ENCODE measurements at regions not wholly inside any gene's neighbourhood (a gene's known extent, or its start where the extent isn't known, plus 50 kb on each side); places are given as distances from the start of the nearest gene placed in this dataset.
"Not testable (repeated sequence)": the region's sequence is repeated elsewhere in the genome, so short reads cannot be mapped to it uniquely, and the experiment has no call there.

DNA sequence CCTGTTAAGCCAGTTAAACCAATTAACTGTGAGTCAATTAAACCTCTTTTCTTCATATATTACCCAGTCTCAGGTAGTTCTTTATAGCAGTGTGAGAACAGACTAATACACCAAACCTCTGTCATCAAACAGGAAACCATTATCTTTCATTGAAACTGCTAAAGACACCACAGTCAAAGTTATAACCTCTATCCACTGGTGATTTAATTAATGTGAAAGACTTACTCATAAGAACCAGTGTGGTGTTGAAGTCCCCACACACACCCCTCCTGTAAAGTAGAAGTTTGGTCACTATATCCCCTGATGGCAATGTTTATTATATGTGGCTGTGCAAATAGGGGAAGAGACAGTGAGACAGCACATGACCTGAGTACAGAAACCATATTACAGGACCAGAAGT, 228.1 kb downstream of the NEBL start:
- intact Hi-C loops (cut with DNase I) = no loop called here
- TF ChIP-seq, protein P1, sequence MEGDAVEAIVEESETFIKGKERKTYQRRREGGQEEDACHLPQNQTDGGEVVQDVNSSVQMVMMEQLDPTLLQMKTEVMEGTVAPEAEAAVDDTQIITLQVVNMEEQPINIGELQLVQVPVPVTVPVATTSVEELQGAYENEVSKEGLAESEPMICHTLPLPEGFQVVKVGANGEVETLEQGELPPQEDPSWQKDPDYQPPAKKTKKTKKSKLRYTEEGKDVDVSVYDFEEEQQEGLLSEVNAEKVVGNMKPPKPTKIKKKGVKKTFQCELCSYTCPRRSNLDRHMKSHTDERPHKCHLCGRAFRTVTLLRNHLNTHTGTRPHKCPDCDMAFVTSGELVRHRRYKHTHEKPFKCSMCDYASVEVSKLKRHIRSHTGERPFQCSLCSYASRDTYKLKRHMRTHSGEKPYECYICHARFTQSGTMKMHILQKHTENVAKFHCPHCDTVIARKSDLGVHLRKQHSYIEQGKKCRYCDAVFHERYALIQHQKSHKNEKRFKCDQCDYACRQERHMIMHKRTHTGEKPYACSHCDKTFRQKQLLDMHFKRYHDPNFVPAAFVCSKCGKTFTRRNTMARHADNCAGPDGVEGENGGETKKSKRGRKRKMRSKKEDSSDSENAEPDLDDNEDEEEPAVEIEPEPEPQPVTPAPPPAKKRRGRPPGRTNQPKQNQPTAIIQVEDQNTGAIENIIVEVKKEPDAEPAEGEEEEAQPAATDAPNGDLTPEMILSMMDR (IDR thresholded peaks at IDR 0.05) = no peak
- TF ChIP-seq POLR2A (IDR thresholded peaks at IDR 0.05) = no peak
- Histone ChIP-seq H3K4me3 (no peak overlapping the region), H3K27ac (no peak overlapping the region), H3K36me3 (no peaks in the 10 kb centered on the region), H3K27me3 (no peaks in the 10 kb centered on the region), H3K4me1 (no peaks in the 10 kb centered on the region), H3K9me3 (no peaks in the 10 kb centered on the region)
- DNase-seq (no peak), ATAC-seq (no peak)

DNA sequence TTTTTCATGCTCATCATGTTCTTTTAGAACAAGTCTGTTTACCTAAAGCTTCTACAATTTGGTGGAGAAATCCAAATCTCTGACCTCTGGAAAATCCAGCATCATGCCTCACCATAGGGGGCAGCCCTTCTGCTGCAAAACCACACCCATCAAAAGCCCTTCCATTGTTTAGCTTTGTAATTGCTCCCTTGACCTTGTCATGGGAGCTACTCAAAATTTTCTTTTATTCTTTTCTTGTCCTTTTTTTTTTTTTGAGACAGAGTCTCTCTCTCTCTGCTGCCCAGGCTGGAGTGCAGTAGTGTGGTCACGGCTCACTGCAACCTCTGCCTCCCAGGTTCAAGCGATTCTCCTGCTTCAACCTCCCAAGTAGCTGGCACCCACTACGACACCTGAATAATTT, 234.4 kb downstream of the NEBL start:
- no peak for ATAC-seq
- TF ChIP-seq, protein P1 (IDR thresholded peaks at IDR 0.05) = no peak
- no peak for TF ChIP-seq POLR2A (IDR thresholded peaks at IDR 0.05)
- no peaks in the 10 kb centered on the region for H3K36me3 ChIP-seq
- no peak for DNase-seq
- no peak overlapping the region for H3K4me3 ChIP-seq
- no peaks in the 10 kb centered on the region for H3K27me3 ChIP-seq
- H3K27ac ChIP-seq = no peak overlapping the region
- intact Hi-C loops (cut with DNase I) = no loop called here
- H3K4me1 ChIP-seq = no peaks in the 10 kb centered on the region
- no peaks in the 10 kb centered on the region for H3K9me3 ChIP-seq
- WGBS (ENCODE audit: insufficient coverage, low coverage, low lambda C conversion rate, missing lambda C conversion rate) = 68% methylated on average over 3 of the region's 3 CpGs

DNA sequence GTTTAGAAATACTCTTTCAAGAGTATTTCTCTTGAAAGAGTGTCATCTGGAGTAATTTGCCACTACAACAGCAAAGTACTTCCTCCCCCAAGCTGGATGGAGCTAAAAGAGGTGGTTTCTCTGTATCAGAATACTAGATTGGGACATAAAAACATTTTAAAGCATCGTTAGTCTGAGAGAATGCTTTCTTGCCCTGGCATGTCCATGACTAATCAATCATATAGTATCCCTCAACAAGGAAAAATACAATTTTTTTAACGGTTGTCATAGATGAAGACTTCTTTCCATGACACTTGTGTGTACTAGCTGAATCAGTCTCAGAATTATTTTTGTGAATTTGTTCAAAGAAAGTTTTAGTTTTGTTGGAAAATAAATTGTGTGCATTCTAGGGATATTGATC, 237.9 kb downstream of the NEBL start:
- Histone ChIP-seq H3K27me3 (no peaks in the 10 kb centered on the region), H3K4me1 (no peaks in the 10 kb centered on the region), H3K9me3 (no peaks in the 10 kb centered on the region), H3K27ac (no peak overlapping the region), H3K4me3 (no peak overlapping the region), H3K36me3 (no peaks in the 10 kb centered on the region)
- ATAC-seq = no peak
- DNase-seq = no peak
- WGBS (ENCODE audit: insufficient coverage, low coverage, low lambda C conversion rate, missing lambda C conversion rate) = 39% methylated on average over 2 of the region's 2 CpGs
- TF ChIP-seq, protein P1 (IDR thresholded peaks at IDR 0.05) = no peak
- no peak for TF ChIP-seq POLR2A (IDR thresholded peaks at IDR 0.05)
- intact Hi-C loops (cut with DNase I) = no loop called here

DNA sequence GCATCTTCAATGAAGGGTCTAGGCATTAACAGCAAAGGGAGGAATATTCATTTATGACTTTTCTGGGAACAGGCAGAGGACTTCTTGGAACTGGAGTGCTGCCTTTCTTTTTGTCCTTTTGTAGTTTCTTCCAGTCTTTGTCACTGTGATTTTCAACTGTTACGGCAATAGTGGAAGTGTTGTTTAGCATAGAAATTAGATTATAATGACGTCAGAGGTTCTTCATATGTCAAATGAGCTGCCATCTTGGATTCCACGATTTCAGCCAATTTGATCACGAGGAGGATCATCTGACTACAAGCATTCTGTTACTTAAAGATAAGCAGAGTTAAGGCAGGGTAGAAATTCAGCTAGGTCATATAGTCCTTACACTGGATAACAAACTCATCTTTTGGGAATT, 239.0 kb downstream of the NEBL start:
- TF ChIP-seq, protein P1 (IDR thresholded peaks at IDR 0.05) = no peak
- TF ChIP-seq POLR2A (IDR thresholded peaks at IDR 0.05) = no peak

DNA sequence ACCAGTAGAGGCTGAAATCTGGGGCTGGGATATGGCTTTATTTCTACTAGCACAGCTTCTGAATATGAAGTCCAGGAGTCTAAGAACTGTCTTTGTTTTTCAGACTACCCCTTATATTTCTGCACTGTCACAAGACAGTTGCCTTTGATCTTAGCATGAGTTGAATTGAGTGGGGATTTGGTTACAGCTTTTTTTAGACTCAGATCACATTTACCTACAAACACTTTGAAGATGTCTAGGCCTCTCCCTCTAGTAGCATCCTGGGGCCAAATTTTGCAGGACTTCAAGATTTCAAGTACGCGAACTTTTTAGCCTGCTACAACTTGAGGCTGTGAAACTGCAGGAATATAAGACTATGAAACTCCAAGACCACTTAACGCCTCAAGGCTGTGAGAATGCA, 240.2 kb downstream of the NEBL start:
- Histone ChIP-seq H3K9me3 (no peaks in the 10 kb centered on the region), H3K4me1 (no peaks in the 10 kb centered on the region), H3K4me3 (no peak overlapping the region), H3K27ac (no peak overlapping the region), H3K27me3 (no peaks in the 10 kb centered on the region), H3K36me3 (no peaks in the 10 kb centered on the region)
- DNase-seq (no peak), ATAC-seq (no peak)
- TF ChIP-seq, protein P1 (IDR thresholded peaks at IDR 0.05) = no peak
- no peak for TF ChIP-seq POLR2A (IDR thresholded peaks at IDR 0.05)
- 65% methylated on average over 3 of the region's 3 CpGs for WGBS (ENCODE audit: insufficient coverage, low coverage, low lambda C conversion rate, missing lambda C conversion rate)
- intact Hi-C loops (cut with DNase I) = no loop called here

More for the DNA sequence above, 239.0 kb downstream of the NEBL start:
- Histone ChIP-seq H3K4me1 (no peaks in the 10 kb centered on the region), H3K36me3 (no peaks in the 10 kb centered on the region), H3K9me3 (no peaks in the 10 kb centered on the region), H3K27me3 (no peaks in the 10 kb centered on the region), H3K4me3 (no peak overlapping the region), H3K27ac (no peak overlapping the region)
- intact Hi-C loops (cut with DNase I) = no loop called here
- WGBS (ENCODE audit: insufficient coverage, low coverage, low lambda C conversion rate, missing lambda C conversion rate) = 48% methylated on average over 4 of the region's 4 CpGs
- no peak for ATAC-seq
- DNase-seq = no peak

DNA sequence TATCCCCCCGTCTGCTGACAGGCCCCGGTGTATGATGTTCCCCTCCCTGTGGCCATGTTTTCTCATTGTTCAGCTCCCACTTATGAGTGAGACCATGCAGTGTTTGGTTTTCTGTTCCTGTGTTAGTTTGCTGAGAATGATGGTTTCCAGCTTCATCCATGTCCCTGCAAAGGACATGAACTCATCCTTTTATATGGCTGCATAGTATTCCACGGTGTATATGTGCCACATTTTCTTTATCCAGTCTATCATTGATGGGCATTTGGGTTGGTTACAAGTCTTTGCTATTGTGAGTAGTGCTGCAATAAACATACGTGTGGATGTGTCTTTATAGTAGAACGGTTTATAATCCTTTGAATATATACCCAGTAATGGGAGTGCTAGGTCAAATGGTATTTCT, 244.7 kb downstream of the NEBL start:
- intact Hi-C loops (cut with DNase I); DNase-seq; H3K36me3 ChIP-seq; ATAC-seq; H3K27me3 ChIP-seq; H3K4me1 ChIP-seq; H3K4me3 ChIP-seq; H3K9me3 ChIP-seq; H3K27ac ChIP-seq: not testable (repeated sequence)
- WGBS (ENCODE audit: insufficient coverage, low coverage, low lambda C conversion rate, missing lambda C conversion rate) = 62% methylated on average over 5 of the region's 5 CpGs

Data from right lobe of liver (tissue), 6 donors.